Stimulated activated CD4-positive, alpha-beta T cell treated with anti-CD3 and anti-CD28 coated beads, Interleukin-2, amount 100 ng/mL, for 48 hours (primary cell): ENCODE measurements at regions not wholly inside any gene's neighbourhood (a gene's known extent, or its start where the extent isn't known, plus 50 kb on each side); places are given as distances from the start of the nearest gene placed in this dataset.

Source experiments
- DNase-seq, 2 donors: peaks; one replicate each; pipeline ENCODE4 v3.0.0-alpha.2; 2020

DNA sequence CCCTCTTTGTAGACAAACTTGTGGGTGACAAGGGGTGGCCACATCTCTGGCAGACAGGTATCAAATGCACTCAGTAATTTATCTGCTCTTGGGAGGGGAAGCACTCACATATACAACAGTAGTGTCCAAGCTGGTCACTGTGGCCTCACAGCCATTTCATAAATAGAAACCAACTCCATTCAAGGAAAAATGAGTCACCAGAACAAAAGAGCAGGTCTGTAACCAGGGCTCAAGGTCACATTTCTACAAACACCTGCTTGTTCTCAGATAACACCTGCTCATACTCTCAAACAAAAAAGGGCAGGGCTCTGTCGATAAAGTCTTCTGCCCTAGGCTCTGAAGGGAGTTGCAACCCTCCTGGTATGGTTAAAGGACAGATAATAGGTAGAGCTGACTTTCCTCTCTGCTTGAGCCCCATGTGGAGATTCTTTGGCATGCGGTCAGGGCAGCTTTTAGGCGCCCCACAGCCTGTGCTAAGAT lies 459.0 kb downstream of the BCL11A start:
- DNase-seq = no peak

DNA sequence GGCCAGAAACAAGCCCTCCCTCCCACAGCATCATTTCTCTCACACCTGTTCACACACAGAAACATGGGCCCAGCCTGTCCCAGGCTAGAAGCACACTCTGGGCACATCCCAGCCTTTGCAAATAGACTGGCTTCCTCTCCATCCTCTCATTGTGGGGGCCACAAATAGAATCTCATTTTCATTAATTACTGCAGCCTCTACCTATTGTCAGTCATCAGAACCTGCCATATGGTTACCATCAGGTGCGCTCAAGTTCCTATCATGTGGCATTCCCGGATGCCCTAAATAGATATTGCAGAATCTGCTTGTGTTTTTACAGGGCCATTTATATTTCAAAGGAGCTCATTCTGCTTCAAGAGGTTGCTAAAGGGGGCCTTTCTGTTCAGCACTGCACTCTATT lies 460.7 kb downstream of the BCL11A start:
- DNase-seq = no peak

DNA sequence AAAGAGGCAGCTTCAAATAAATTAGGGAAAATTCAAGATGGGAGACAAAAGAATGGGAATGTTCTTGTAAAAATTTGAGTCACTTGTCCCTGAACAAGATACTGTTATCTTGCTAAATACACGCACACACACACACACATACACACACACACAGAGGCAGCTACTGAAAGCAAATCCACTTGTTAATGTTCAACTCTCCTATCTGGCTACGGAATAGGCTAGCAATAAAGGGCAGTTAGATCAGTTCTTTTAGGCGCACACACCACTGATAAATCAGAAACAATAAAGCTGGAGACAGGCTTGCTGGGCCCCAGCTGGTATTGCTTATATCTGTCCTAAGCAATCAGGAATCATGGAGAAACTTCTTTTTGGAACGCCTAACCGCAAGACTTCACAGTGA lies 461.6 kb downstream of the BCL11A start:
- no peak for DNase-seq

DNA sequence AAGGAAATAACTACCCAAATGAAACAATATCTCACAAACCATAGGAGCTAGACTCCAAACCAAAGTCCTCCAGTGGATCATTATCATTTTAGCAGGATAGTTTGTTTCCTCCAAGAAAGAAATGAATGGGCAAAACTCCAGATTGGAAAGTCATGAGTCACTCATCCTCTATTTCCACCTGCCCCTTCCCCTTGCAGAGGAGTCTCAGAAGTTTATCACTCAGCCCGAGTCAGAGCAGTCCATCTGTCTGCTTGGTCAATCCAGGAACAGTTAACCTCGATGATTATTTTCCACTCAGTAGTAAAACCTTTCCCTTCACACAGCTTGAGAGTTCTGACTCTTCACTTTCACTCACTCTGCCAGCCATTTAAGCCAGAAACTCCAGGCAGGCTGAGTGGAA lies 462.2 kb downstream of the BCL11A start:
- no peak for DNase-seq

DNA sequence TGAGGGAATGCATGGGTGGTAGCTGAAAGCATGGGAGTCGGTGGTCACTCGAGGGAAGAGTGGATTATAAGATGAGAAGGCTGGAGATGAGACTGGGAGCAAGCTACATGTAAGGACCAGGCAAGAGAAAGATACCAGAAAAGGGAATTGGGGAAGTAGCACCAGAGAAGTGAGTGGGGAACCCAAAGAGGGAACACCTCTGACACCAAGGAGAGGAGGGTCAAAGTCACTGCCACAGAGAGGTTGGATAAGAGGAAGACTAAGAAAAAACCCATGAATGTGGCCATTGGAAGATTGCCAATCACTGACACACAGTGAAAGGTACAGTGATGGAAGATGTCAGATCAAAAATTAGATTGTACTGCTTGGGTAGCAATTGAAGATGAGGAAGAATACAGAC lies 473.9 kb downstream of the BCL11A start:
- no peak for DNase-seq

DNA sequence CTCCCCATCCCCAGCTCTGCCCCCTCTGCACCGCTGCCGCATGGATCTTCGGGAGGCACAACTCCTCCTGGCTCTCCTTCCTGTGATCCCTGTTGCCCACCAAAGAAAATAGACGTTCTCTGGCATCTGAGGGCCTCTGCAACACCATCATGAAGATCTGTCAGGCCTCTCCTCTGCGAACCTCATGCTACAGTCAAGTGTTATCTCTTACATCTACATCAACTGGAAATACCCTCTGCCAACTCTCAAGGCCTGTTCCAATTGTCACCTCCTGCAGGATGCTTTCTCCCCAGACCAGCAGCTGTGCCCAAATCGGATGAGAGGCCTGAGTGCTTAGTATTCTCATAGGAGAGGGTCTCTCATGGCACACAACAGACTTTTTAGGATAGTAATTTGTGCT lies 478.4 kb downstream of the BCL11A start:
- no peak for DNase-seq

DNA sequence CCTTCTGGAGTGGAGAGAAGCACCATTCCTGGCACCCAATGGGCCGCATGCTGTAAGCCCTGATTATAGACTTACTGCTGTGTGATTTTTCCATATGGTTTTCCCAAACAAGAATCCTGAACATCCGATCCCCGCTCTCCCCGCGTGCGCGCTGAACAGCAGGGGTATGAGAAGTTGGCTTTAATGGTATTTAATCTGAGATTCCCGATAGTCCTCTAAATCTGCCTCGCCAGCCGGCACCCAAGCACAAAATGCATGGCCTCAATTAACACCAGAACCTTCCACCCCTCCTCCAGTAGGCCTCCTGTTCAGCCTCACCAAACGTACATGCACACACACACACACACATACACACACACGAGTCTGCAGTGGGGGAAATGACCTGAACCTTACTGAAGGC lies 480.3 kb downstream of the BCL11A start:
- no peak for DNase-seq

DNA sequence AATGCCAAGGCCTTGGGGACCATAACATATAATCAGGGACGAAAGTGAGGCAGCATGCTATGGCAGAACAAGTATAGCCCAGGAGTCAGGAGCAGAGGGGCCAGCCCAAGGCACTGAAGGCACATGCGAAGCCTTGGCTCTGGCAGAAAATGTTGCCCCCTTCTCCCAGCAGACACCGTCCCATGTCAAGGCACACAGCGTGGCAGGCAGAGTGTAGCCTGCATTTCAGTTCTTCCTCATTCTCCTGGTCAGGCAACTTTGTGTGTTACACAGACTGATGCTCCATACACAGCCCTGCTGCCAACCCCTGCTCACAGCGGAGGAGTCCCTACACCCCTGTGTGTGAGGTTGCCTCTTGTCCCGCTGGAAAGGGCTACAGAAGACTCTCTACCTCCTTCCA lies 480.8 kb downstream of the BCL11A start:
- DNase-seq = no peak

DNA sequence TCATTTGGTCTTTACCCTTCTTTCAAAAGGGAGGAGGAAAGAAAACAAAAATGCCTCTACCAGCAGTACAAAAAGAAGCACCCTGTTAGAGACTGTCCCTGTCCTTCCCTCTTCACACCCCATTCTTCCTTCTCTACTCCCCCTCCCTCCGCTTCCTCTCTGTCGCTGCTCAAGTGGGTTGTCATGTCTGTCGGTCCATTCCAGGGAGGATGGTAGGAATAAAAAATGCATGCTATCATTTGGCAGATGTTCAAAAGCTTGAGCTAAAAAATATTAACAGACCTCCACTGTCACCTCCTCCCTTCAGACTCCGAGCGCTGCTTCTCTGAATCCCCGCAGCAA lies 482.0 kb downstream of the BCL11A start:
- no peak for DNase-seq

DNA sequence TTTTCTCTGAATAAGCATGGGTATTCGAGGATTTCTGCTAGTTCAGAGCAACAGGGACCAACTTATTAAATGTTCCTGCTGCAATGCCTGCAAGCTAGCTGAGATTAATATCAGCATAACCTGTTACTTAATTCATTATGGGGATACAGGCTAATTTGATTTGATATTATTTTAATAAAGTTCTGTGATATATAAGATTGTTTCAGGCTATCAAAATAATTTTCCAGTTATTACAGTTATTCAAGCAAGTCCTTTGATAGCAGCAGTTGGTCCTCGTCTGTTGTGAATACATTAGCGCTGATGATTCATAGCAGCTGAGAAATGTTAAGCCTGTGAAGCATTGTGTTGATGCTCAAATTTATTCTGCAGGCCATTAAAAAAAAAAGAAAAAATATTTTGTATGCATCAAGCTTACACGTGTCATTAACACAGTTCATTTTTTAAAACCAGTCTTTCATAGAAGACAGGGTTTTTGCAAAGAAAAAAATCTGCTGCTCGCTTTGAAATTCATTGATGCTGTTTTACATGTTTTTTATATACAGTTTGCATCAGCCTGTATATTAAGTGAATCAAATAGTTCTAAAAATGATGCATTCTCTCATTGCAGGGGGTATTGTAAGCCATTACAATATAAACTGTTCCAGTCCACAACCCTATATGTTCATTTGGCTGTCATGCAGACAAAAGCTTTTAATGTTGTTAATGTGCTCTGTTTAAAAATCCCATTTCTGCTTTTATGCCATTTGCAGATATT lies 482.5 kb downstream of the BCL11A start:
- no peak for DNase-seq

DNA sequence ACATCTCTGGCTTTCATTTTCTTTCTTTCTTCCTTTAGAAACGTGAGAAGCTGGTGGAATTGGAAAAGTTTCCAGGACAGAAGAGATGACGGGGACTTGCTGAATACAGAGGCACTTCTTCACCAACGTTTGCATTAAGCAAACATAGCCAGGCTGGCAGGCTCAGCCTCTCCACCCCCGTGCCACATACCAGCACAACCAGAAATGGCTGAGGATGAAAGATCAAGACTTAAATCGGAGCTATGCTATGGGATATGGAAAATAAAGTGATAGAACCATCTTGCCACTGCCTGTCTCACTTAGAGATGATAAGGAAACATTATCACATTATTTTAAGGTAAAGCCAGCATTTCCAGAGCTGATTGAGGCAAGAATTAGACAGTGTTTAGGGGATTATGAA lies 483.3 kb downstream of the BCL11A start:
- DNase-seq = no peak

DNA sequence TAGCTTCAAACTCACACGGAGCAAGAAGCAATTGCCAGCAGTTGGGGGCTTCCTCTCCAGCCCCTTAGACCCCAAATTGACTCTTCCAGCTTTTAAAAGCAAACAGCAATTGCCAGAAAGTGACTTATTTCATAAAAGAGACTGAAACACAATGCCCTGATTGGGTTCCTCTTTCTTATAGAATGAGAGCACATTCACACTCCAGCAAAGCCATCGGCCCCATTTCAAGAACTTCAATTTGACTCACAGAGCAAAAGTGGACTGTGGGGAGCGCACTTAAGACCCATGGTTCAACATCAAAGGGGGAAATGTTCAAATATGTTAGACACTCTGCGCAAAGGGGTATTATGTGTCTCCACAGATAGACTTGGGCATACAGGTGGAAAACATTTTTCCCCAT lies 484.7 kb downstream of the BCL11A start:
- no peak for DNase-seq

DNA sequence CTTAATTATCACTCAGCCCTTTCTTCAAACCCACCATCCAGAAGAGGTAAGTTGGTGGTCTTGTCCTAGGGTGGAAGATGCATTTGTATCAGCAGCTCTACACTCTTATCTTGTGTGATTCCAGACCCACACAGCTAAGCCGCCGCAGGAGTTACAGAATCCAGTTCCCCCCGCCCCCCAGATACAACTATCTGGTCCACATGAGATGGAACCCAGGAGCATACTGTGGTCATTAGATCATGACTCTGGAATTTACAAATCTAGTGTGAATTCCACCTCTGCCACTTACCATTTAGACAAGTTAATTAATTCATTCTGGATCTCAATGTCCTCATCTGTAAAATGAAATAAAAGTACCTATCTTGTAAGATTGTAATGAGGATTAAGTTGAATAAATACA lies 486.4 kb downstream of the BCL11A start:
- no peak for DNase-seq

DNA sequence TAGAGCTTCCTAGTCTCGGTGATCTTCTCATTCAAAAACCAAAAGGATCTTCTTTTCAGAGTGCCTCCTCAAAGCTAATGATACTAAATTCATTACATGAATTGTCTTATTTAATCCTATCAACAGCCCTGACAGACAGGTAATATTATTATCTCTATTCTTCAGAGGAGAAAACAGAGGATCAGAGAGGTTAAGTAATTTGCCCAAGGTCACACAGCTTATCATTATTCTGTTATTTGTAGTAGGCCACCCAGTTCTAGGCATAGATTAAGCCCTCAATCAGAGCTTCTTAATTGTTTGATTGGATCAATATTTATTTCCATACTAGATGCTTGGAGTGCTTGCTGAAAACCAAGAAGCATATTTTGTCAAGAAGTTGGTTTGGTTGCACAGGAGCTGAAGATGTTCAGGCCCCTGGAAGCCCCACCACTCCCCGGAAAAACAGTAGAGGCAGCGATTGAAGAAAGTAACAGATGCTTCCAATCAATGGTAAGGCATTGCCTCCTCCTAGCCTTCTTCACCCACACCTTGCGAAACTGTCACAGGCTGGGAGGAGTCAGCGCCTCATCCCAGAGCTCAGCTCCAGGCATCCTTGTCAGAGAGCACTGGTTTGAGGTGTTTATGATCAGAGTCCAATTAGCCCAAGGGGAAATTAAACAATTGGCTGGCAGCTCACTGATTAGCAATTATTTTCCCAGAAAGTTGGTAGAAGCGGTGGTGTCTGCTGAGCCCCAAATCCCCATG lies 487.2 kb downstream of the BCL11A start:
- no peak for DNase-seq

DNA sequence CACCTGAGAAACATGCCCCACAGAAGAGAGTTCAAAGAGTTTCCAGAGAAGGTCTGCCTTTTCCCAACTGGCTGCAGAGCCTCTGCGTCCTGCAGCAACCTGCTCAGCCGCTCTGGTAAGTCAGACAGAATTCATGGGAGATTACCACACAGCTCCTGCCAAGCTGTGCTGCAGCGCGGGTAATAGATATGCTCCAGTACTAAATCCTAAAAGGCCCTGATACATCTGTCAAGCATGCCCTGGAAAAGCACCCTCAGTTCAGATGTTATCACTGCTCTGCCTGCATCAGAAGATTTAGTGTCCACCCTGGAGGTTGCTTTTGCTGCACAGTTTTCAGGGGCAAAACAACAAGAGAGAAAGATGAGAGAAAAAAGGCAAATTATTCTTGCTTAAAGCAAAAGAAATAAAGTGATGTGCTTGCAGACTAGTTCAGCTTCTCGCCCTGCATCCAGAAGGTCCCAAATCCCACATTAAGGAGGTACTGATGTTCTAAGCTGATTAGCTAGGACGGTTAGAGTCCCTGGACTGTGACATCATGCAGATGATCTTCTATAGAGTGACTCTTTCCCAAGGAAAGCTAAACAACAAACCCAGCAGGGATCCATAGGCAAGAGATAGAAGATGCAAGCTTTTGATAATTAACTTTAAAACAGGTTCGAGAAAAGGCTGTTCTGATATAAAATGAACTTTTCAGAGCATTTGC lies 488.6 kb downstream of the BCL11A start:
- DNase-seq = no peak

DNA sequence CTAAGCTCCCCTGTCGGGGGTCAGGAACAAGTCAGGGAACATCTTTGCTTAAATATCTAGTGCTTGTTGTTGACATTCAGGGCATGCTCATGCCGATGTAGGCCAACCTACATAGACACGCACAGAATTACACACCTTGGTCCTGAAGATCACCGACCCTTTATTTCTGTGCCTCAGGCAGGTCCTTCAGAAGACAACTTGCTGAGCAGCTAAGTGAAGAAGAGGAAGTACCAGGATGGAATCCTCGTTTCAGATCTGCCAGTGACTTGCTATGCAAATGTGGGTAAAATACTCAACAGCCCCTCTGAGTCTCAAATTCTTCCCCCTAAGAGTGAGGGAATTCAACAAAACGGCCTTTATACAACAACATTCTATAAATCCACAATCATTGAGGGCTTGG lies 494.7 kb downstream of the BCL11A start:
- no peak for DNase-seq

DNA sequence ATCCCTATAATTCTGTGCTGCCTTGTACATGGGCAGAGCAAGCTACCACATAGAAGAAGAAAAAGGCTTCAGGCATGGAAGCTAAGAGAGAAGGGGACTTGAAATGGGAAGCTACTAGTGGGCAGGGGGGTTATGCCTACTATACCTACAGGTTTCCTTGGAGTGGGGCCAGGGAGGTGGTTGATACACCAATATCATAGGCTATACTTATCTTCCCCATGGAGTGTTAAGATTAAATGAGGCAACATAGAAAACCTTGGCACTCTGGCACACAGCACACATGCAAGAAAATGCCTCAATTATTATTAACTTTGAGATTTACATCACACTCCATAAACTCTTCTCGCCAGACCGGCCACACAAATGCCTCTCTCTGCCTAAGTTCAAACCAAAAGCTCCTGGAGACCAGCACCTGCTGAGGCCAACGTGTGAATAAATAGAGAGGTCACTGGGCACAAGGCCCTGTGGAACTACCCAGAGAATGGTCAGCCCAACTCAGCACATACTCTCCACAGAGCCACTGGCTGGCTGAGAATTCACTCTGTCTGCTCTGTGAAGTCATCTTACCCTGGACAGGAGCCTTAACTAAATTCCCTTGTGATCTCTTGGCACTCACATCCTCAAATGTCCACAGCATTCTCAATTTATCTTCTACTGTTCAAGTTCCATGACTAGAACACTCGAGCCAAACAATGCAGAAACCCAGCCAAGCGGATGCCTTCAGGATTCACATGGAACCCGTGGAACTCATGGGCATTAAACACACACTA lies 498.7 kb downstream of the BCL11A start:
- DNase-seq = no peak

DNA sequence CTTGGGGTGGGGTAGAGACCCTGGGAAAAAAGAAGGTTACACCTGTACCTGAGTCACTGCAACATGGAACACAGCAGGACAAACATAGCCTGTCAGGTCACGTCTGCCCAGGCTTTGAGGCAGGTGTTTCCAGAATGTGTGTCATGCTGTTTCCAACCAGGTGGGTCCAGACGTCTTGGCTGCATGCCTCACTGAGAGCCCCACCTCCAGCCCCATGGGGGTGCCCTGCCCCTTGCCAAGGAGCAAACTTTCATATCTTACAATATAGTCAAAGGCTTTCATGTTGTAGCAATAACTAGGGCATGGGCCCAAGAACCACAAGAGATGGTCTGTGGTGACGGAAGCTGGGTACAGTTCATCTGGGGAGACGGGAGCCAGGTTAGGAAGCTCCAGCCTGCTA lies 499.7 kb downstream of the BCL11A start:
- DNase-seq = no peak

DNA sequence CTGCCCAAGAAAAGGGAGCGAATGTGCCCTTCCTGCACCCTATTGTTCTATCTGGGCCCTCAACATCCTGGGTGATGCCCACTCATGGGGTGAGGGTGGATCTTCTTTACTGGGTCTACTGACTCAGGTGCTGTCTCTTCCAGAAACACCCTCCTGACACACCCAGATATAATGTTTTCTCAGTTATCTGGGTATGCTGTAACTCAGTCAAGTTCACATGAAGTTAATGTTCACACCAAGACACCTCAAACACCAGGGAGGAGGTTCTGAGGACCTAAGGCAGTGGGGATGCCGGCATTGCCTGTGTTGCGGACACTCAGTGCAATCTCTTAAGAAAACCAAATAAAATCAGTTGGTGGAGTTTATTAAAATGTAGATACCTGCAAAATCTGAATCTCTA lies 500.9 kb downstream of the BCL11A start:
- no peak for DNase-seq

DNA sequence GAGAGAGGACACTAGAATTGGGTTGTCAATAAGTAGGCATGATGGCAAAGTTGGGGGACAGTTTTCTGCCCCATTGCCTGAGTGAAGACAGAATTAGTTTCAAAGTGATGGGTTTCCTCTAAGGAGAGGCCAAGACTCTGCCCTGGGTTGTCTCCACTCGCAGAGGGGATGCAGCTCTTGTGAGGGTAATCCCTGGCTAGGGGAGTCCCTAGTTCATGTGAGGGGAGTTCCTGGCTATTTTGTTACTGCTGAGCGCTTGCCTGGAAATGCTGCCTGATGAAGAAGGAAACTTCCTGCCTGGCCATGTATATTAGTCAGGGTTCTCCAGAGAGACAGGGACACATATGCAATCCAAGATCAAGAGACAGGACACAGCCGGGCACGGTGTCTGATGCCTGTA lies 501.5 kb downstream of the BCL11A start:
- no peak for DNase-seq

DNA sequence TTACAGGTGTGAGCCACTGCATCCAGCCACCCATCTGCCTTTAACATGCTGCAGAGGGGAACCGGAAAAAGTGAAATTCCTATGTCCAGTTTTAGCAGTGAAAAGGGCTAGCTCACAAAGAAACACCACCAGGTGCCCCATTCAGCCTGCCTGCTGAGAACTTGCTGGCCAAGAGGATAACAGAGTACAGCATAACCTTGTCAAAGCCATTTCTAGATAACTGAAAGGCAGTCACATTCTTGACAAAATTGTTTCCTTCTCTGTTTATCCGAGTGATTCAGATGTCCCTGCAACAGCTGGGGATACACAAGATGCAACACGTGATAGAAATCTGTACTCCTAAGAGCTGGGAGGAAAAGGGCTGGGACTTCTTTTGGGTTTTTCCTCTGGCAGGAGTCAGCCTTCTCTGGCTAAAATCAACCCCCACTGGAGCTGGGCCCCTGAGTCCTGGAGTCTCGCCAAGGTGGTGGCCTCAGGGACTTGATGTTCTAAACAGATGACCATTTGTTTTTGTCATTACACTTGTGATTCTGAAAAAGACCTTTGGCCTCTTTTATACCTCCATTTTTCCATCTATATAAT lies 505.4 kb downstream of the BCL11A start:
- DNase-seq = no peak

DNA sequence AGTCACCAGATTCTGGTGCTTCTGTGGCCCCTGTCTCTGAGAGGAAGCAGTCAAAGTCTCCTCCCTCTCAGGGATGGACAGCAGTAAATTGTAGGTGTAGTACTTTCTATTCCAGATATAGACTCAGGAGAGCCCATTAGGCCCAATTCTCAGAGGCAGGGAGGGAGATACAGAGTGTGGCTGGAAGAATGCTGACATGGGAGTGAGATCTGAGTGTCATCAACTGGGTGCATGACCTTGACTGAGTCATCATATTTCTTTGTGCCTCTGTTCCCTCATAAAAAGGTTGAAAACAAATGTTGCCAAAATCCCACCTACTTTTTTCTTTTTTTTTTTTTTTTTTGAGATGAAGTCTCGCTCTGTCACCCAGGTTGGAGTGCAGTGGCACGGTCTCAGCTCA lies 506.1 kb downstream of the BCL11A start:
- no peak for DNase-seq

DNA sequence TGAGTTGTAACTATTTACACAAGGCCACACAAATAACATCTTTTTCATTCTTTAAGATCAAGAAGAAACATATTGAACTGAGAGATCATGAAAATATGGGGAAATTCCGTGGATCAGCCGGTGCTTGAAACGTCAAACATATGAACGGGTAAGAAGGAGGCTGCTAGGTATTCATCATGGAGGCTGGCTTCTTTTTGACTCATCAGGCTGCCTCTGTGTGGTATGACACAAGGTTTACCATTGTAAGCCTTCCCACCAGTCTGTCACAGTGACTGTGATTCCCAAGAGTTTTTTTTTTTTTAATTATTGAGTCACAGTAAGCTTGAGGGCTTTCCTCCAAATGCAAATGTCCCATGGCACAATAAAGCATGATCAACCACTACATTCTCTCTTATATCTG lies 506.9 kb downstream of the BCL11A start:
- DNase-seq = no peak
